H54 (cell line): ENCODE measurements at regions not wholly inside any gene's neighbourhood (a gene's known extent, or its start where the extent isn't known, plus 50 kb on each side); places are given as distances from the start of the nearest gene placed in this dataset.
"Not testable (repeated sequence)": the region's sequence is repeated elsewhere in the genome, so short reads cannot be mapped to it uniquely, and the experiment has no call there.

Experiments
- DNase-seq: peaks from one replicate; pipeline ENCODE4 v3.0.0; 2011; ENCODE audit warnings: low spot score, mixed read lengths; ENCODE audit not compliant: insufficient read length
- FAIRE-seq: peaks from 3 replicates; lab custom pipeline; 2011; peaks lifted over from hg19 to GRCh38; lab: Jason Lieb, UNC
- POLR2A ChIP-seq: IDR thresholded peaks from 2 replicates; pipeline ENCODE4 v1.6.1; 2011; ENCODE audit warnings: low read depth, mild to moderate bottlenecking, low read length

DNA sequence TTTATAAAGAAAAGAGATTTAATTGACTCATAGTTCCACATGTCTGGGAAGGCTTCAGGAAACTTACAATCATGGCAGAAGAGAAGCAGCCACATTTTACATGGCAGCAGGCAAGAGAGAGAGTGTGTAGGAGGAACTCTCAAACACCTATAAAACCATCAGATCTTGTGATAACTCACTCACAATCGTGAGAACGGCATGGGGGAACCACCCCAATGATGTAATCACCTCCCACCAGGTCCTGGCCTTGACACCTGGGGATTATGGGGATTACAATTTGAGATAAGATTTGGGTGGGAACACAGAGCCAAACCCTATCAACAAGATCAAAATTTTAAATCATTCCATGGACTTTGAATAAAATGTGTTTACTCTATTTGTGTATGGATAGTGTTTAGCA is 575.6 kb downstream of the ADCYAP1 start:
- no peak for DNase-seq
- TF ChIP-seq POLR2A = no peak
- no peak for FAIRE-seq

DNA sequence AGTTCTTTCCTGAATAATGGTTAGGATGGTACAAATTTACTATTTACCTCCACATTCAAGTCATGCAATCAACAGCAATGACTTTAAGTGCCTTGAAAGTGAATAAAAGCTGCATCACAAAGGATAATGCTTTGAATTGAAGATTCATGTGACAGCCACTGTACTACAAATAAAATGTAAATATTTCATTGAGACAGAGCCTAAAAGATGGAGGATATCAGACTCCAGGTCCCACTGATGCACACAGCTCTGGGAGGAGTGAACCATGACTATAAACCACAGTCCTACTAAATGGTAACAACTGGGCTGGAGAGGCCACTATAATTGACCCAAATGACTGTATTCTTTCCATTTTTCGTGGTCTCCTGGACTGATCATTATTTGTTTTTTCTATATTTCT is 576.9 kb downstream of the ADCYAP1 start:
- DNase-seq (no peak), FAIRE-seq (no peak)
- no peak for TF ChIP-seq POLR2A

DNA sequence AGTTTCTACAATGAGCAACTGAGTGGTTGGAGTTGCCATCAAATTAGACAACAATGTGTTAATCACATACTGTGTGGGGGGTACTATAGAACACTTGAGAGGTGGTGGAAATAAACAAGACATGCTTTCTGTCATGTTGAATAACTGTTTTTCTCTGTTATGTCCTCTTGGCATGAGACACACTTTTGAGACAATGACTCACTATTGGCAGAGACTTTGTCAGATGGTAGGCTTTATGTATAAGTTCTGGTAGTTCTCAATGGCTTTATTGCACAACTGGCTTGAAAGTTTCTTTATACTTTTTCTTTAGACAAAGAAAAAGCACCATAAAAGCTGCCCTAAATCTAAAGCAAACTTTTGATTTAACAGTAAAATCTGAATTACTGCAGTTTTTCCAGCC is 578.7 kb downstream of the ADCYAP1 start:
- FAIRE-seq = no peak
- TF ChIP-seq POLR2A = no peak
- DNase-seq = no peak

DNA sequence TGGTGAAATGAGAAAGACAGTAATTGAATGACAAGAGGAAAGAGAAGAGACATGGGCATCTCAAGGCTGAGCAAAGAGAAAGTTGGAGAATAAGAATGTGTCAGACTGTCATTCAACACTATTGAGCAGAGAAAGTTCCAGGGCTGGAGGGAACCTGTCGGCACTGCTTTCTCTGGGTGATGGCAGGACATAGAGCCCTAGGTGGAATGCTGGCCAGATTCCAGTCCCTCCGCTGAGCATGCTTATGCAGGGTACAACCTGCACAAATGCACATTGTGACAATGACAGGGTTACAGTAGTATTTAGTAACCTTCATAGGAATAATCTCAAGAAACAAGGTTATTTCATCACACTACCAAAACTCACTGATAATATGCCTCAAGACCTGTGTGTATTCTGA is 582.8 kb downstream of the ADCYAP1 start:
- FAIRE-seq (no peak), DNase-seq (no peak)
- TF ChIP-seq POLR2A = no peak

DNA sequence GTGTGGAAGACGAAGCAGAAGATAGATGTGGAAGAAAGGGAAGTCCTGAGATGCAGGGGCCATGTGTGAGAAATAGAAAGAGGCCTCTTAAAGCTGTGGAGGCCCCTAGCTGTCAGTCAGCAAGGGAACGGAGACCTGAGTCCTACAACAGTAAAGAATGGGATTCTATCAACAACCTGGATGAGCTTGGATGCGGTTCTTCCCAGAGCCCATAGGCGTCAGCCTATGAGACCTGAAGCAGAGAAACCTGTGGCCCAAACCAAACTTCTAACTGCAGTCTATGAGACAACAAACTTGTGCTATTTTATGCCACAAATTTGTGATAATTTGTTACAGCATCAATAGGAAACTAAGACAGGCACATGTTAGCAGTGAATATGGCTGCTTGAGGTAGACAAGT is 583.7 kb downstream of the ADCYAP1 start:
- no peak for FAIRE-seq
- TF ChIP-seq POLR2A = no peak

DNA sequence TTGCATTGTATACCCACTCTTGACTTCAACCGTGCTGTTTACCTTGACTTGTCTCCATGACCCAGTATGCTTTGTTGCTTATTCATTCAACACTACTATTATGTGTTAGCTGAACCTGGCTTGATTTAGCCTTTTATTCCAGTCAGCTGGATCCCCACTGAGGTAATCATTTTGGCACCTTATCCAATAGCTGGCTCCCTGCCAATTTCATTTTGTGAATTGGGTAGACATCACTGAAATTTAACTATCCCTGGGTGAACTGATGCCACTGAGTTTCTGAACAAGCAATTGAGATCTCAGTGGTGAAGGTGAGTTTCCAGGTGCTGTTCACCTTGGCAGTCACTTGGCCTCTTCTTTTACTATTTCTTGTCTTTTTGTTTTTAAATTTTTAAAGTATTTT is 584.3 kb downstream of the ADCYAP1 start:
- no peak for FAIRE-seq
- TF ChIP-seq POLR2A = no peak
- no peak for DNase-seq

More for the DNA sequence above, 583.7 kb downstream of the ADCYAP1 start:
- no peak for DNase-seq

DNA sequence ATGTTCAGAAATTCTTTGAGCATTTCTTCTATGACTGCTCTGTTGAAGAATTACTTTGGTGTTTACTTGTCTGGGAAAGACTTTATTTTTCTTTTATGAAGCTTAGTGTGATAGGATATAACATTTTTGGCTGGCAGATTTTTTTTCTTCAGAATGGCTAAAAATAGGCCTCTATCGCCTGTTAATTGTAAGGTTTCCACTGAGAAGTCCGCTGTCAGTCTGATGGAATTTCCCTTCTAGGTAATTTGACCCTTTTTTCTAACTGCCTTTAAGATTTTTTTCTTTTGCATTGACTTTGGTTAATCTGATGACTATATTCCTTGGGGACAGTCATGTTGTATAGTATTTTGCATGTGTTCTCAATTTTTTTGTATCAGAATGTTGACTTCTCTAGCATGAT is 590.7 kb downstream of the ADCYAP1 start:
- FAIRE-seq = no peak

DNA sequence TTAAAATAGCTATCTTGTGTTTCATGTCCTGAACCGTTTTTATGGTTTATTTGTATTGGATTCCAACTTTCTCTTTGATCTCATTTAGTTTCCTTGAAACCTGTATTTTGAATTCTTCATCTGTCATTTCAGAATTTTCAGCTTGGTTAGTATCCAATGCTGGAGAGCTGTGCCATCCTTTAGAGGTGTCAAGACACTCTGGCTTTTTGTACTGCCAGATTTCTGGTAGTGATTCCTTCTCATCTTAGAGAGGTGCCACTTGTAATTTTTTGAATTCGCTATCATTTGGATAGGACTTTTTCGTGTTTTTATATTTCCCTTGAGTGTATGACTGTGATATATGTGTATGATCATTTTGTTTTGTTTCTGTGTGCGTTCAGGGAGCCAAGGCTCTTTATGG is 591.4 kb downstream of the ADCYAP1 start:
- FAIRE-seq (no peak), DNase-seq (no peak)
- no peak for TF ChIP-seq POLR2A

More for the DNA sequence above, 590.7 kb downstream of the ADCYAP1 start:
- no peak for TF ChIP-seq POLR2A
- no peak for DNase-seq

DNA sequence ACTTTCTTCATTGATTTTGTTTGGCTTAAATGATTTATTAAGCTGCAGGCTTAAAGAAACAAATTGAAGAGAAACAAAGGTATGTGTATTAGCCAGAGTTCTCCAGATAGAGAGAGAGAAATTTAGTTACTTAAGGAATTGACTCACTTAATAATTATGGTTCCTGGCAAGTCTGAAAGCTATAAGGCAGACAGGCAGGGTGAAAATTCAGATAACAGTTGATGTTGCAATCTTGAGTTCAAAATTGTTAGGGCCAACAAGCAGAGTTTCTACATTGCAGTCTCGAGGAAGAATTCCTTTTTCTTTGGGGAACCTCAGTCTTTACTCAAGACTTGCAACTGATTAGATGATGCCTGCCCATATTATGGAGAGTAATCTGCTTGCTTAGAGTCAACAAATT is 593.5 kb downstream of the ADCYAP1 start:
- FAIRE-seq (no peak), DNase-seq (no peak)
- no peak for TF ChIP-seq POLR2A

DNA sequence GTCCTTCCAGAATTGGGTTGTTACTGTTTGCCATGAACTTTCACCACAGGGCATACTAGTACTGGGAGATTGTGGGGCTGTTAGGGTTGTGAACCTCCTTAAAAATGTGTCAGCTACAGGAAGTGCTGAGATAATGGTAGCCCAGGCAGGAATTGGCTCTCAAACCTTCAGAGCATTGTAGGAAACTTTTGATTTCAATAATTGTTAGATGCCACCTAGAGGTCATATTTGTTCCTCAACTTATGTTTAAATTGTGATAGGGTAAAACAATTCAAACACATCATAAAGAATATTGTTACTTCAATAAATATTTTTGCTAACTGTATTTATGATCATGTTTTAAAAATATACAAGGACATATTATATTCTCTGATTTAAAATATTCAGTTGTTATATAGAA is 594.6 kb downstream of the ADCYAP1 start:
- TF ChIP-seq POLR2A = no peak
- no peak for FAIRE-seq
- no peak for DNase-seq

DNA sequence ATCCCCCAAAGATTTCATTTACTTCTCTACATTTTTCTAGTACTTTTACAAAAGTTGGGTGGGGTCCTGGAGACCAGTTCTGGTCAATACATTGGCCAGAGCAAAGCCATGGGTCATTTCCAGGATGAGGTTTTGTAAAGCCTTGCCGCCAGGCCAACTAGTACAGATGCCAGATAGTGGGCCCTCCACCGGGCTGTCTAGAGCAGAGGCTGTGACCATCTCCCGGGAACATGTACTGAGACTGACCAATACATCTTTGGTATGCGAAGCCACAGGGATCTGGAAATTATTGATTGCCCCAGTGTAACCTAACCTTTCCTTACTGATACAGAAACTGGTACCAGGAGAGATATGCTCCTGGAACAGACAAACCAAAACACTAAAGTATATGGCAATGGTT is 599.2 kb downstream of the ADCYAP1 start:
- TF ChIP-seq POLR2A = no peak
- DNase-seq = no peak
- FAIRE-seq = no peak

DNA sequence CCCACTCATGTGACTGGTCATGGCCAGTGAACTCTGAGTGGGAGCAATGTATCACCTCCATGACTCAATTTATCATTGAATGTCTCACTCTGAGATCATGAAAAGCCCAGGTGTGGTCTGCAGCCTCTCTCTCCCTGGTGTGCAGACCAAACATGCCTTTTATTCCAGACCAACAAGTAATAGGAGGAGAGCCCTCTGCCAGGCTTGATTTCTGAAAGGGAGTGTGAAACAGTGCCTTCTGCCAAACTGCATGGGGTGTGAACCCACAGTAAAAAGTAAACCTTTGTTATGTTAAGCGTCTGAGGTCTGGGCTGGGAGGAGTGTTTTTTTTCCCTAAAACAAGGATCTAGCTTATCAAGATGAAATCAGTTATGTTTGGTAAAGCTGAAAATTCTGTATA is 601.2 kb downstream of the ADCYAP1 start:
- no peak for FAIRE-seq
- no peak for TF ChIP-seq POLR2A
- no peak for DNase-seq

DNA sequence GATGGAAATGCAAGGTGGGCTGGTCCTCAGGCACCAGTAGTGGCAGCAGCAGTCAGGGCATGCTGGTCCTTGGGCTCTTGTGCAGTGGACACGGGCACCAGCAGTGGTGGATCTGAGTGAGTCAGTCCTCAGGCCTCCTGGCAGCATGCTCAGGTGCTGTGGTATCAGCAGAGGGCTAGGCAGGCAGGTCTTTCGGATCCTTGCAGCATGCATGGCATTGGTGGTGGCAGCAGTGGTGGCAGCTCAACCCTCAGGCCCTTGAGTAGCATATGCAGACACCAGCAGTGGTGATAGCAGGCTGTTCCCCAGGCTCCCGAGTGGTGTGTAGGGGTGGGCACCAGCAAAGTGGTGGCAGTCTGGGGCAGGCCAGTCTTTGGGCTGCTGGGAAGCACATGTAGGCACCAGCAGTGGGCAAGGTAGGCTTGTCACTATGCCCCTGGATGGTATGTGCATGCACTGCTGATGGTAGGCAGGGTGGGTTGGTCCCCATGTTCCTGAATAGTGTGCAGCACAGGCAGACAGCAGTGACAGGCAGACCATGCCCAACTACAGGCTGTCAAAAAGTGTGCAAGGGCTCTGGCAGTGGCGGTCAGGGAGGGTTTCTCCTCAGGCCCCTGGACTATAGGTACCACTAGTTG is 606.0 kb downstream of the ADCYAP1 start:
- no peak for TF ChIP-seq POLR2A
- no peak for DNase-seq
- no peak for FAIRE-seq

DNA sequence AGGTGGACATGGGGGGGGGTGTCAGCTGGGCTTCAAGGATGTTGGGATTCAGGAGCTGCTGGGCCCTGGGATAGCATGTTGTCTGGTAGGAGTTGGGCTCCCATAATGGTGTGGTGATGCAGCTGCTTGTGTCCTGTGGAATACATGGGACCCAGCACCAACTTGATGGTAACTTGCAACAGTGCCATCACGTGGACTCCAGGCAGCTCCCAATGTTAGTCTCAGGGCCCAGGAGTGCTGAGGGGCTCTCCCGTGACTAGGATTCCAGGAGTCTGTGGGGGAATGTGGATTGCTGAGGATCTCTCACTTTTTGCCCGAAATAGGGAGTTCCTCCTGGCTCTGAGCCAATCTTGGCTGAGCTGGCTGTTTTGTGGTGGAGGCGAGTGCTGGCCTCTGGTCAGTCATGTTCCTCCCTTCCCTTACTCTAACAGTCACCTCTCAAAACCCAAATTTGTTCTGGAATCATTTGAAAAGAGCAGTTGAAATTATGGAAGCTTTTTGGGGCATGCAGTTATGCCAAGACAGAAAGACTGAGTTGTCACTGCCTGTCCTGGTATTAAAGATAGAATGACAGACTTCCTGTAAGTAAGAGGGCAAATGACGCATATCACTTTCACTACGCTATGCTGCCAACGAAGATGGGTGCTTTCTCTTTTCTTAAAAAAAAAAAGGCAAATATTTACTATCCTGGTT is 607.1 kb downstream of the ADCYAP1 start:
- no peak for FAIRE-seq
- TF ChIP-seq POLR2A = no peak
- no peak for DNase-seq

DNA sequence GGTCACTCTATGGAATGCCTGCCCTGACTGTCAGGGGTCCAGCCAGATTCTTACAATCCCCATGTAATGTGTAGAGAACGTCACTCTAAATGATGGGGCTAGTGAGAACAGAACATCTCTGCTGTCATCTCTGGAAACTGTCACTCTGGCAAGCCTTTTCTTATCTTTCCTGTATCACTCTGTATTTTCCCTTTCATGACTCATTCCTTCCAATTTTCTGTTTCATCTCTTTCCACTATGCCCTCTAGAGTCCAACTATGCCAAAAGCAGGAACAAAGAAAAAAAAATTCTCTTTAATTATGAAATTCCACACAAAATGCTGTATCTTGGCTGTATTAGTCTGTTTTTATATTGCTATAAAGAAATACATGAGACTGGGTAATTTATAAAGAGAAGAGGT is 608.8 kb downstream of the ADCYAP1 start:
- no peak for DNase-seq
- no peak for TF ChIP-seq POLR2A
- FAIRE-seq = no peak

DNA sequence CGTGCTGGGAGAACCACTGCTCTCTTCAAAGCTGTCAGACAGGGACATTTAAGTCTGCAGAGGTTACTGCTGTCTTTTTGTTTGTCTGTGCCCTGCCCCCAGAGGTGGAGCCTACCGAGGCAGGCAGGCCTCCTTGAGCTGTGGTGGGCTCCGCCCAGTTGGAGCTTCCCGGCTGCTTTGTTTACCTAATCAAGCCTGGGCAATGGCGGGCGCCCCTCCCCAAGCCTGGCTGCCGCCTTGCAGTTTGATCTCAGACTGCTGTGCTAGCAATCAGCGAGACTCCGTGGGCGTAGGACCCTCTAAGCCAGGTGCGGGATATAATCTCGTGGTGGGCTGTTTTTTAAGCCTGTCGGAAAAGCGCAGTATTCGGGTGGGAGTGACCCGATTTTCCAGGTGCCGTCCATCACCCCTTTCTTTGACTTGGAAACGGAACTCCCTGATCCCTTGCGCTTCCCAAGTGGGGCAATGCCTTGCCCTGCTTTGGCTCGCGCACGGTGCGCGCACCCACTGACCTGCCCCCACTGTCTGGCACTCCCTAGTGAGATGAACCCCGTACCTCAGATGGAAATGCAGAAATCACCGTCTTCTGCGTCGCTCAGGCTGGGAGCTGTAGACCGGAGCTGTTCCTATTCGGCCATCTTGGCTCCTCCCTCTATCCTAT is 617.0 kb downstream of the ADCYAP1 start:
- FAIRE-seq, DNase-seq: not testable (repeated sequence)
